SK-N-MC (cell line): ENCODE measurements at regions not wholly inside any gene's neighbourhood (a gene's known extent, or its start where the extent isn't known, plus 50 kb on each side); places are given as distances from the start of the nearest gene placed in this dataset.

Experiments
- DNase-seq: peaks from one replicate; pipeline ENCODE4 v3.0.0-alpha.2; 2011; ENCODE audit warnings: low read depth, low spot score
- H3K27ac ChIP-seq: fragments of 200-600 bp; sonication (generic); 2 replicates; pipeline ENCODE4 v1.5.1; 2016; ENCODE audit warnings: mixed run types
- H3K36me3 ChIP-seq: fragments of 200-600 bp; sonication (generic); 2 replicates; pipeline ENCODE4 v1.6.1; 2017; ENCODE audit warnings: antibody characterized with exemption, low read length, mixed read lengths; ENCODE audit not compliant: insufficient read depth
- H3K4me3 ChIP-seq: fragments of 200-600 bp; sonication (generic); 2 replicates; pipeline ENCODE4 v1.5.1; 2016
- H3K9ac ChIP-seq: fragments of 200-600 bp; sonication (generic); 2 replicates; pipeline ENCODE4 v1.8.0; 2017; ENCODE audit warnings: mixed run types, mixed read lengths; ENCODE audit not compliant: insufficient read length
- H3K9me3 ChIP-seq: fragments of 200-600 bp; sonication (generic); 2 replicates; pipeline ENCODE4 v1.6.1; 2017; ENCODE audit warnings: low read depth, mild to moderate bottlenecking, antibody characterized with exemption, low read length, moderate library complexity, mixed read lengths
- EZH2 ChIP-seq: fragments of 200-600 bp; sonication (generic); IDR thresholded peaks from one replicate; pipeline ENCODE4 v1.6.1; 2017; ENCODE audit warnings: antibody characterized with exemption
- FOXP2 ChIP-seq: optimal IDR thresholded peaks from 2 replicates; pipeline ENCODE3; 2011; ENCODE audit warnings: mild to moderate bottlenecking, moderate library complexity; ENCODE audit not compliant: insufficient read depth; ENCODE audit errors: extremely low read length, control extremely low read depth
- POLR2AphosphoS5 ChIP-seq: IDR thresholded peaks from 2 replicates; pipeline ENCODE4 v1.6.1; 2012; ENCODE audit warnings: mild to moderate bottlenecking, low read depth, low read length, borderline replicate concordance

DNA sequence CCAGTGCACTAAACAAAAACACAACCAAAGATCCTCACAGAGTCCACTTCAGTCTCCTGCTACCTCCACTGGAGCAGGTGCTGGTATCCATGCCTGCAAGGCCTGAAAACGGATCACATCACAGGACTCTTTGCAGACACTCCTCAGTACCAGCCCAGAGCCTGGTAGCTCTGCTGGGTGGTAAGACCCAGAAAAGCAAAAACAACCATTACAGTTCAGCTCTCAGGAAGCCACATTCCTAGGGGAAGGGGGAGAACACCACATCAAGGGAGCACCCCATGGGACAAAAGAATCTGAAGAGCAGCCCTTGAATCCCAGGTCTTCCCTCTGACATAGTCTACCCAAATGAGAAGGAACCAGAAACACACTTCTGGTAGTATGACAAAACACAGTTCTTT, 52.5 kb upstream of the PFN2 start:
- no peak overlapping the region for H3K27ac ChIP-seq
- DNase-seq = no peak

DNA sequence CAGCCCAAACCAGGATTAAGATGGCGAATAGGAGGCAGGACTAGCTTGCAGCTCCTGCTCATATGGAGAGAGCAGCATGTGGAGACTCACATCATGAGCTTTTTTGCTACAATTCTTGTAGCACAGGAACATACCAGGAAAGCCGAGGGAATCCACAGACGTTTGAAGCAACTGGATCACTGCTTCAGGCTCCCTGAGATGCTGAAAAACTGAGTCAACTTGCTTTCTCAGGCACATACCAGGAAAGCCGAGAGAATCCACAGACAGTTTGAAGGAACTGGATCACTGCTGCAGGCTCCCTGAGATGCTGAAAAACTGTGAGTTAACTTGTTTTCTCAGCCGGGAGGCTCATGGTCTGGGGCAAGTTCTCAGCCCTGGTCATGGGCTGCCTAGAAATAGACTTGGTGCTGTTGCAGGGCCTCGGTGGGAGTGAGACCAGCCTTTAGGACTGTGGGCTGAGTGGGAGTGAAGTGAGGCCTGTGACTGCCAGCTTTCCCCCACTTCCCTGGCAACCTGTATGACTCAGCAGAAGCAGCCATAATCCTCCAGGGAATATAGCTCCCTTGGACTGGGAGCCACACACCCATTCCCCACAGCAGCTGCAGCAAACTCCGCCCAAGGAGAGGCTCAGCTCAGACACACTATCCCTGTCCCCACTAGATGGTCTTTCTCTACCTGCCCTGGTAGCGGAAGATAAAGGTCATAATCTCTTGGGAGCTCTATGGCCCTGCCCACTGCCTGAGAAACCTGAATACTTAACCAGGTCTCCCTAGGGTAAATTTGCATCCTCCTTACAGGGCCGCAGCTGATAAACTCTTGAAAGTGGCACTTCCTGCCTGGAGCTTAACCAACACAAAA, 51.9 kb upstream of the PFN2 start:
- Histone ChIP-seq H3K9me3 (no peaks in the 10 kb centered on the region), H3K36me3 (no peaks in the 10 kb centered on the region), H3K9ac (no peak overlapping the region), H3K4me3 (no peak overlapping the region), H3K27ac (no peak overlapping the region)
- no peak for DNase-seq
- no peak for TF ChIP-seq POLR2AphosphoS5

More for the DNA sequence above, 52.5 kb upstream of the PFN2 start:
- no peak overlapping the region for H3K9ac ChIP-seq
- TF ChIP-seq EZH2 = no peak
- no peak for TF ChIP-seq FOXP2
- no peak for TF ChIP-seq POLR2AphosphoS5
- no peak overlapping the region for H3K4me3 ChIP-seq
- H3K36me3 ChIP-seq = no peaks in the 10 kb centered on the region
- H3K9me3 ChIP-seq = no peaks in the 10 kb centered on the region

DNA sequence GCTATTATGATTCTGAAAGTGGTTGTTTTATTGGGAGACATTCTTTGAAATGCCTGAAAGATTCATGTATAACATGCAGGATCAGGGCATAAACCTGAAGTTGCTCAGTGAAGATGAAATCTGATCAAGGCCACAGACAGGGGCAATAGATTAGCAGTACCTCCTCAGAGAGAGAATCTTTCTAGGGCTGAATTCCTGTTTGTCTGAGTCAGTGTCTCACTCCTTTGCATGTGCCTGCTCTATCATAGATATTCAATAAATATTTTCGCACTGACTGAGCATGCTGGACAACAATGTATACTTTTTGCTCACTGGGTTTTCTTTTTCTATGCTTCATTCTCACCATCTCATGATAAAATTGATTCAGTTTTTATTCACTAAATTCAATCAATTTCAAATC, 49.8 kb upstream of the PFN2 start:
- TF ChIP-seq FOXP2 (no peak), EZH2 (no peak), POLR2AphosphoS5 (no peak)
- Histone ChIP-seq H3K9ac (no peak overlapping the region), H3K9me3 (no peaks in the 10 kb centered on the region), H3K4me3 (no peak overlapping the region), H3K27ac (no peak overlapping the region), H3K36me3 (no peaks in the 10 kb centered on the region)
- no peak for DNase-seq
